HFFc6 (cell line): ENCODE measurements at regions not wholly inside any gene's neighbourhood (a gene's known extent, or its start where the extent isn't known, plus 50 kb on each side); places are given as distances from the start of the nearest gene placed in this dataset.

Experiments
- DNase-seq: peaks from one replicate; pipeline ENCODE4 v3.0.0-alpha.2; 2018
- H3K27ac Mint-ChIP-seq: 2 replicates; pipeline ENCODE4 v1.8.0; 2020; ENCODE audit warnings: mild to moderate bottlenecking, mixed read lengths
- H3K27me3 Mint-ChIP-seq: 2 replicates; pipeline ENCODE4 v1.8.0; 2021; ENCODE audit warnings: mild to moderate bottlenecking, moderate library complexity, mixed read lengths; ENCODE audit not compliant: insufficient read depth
- H3K36me3 Mint-ChIP-seq: 2 replicates; pipeline ENCODE4 v1.8.0; 2021; ENCODE audit warnings: low read depth, mixed read lengths
- H3K4me1 Mint-ChIP-seq: 2 replicates; pipeline ENCODE4 v1.8.0; 2020; ENCODE audit warnings: low read depth, mixed read lengths
- H3K4me3 Mint-ChIP-seq: 2 replicates; pipeline ENCODE4 v1.8.0; 2020; ENCODE audit warnings: mild to moderate bottlenecking, moderate library complexity, mixed read lengths
- H3K9me3 Mint-ChIP-seq: 2 replicates; pipeline ENCODE4 v1.8.0; 2020; ENCODE audit warnings: mild to moderate bottlenecking, mixed read lengths
- CTCF ChIP-seq: fragments of 200-600 bp; sonication (generic); IDR thresholded peaks from 2 replicates; pipeline ENCODE4 v1.5.0; 2021; ENCODE audit warnings: antibody characterized with exemption, mild to moderate bottlenecking

- H3K9me3 Mint-ChIP-seq, result peaks cover 27% of the 10 kb centered on the region
- no peak for DNase-seq
- no peaks in the 10 kb centered on the region for H3K4me1 Mint-ChIP-seq
- H3K36me3 Mint-ChIP-seq, result no peaks in the 10 kb centered on the region
- H3K4me3 Mint-ChIP-seq, result no peak overlapping the region
- no peak for TF ChIP-seq CTCF
- H3K27me3 Mint-ChIP-seq, result peaks cover 2% of the 10 kb centered on the region; the same call in 1 of the 2 replicates
- H3K27ac Mint-ChIP-seq, result no peak overlapping the region
Measured at GRCh38 chr1:14320518-14320917, 278.0 kb upstream of the KAZN start.

GRCh38 chr1:14320986-14321385, 277.5 kb upstream of the KAZN start:
- no peak for DNase-seq
- Mint-ChIP-seq H3K4me3 (no peak overlapping the region), H3K27ac (no peak overlapping the region), H3K27me3 (peaks cover 2% of the 10 kb centered on the region; the same call in 1 of the 2 replicates), H3K9me3 (peaks cover 30% of the 10 kb centered on the region), H3K36me3 (no peaks in the 10 kb centered on the region), H3K4me1 (no peaks in the 10 kb centered on the region)
- TF ChIP-seq CTCF, result no peak

GRCh38 chr1:14321422-14321821, 277.1 kb upstream of the KAZN start:
- no peak overlapping the region for H3K4me3 Mint-ChIP-seq
- no peak overlapping the region for H3K27ac Mint-ChIP-seq
- peaks cover 32% of the 10 kb centered on the region for H3K9me3 Mint-ChIP-seq
- peaks cover 2% of the 10 kb centered on the region; the same call in 1 of the 2 replicates for H3K27me3 Mint-ChIP-seq
- no peak for DNase-seq
- H3K4me1 Mint-ChIP-seq, result no peaks in the 10 kb centered on the region
- no peaks in the 10 kb centered on the region for H3K36me3 Mint-ChIP-seq
- TF ChIP-seq CTCF, result no peak

- TF ChIP-seq CTCF, result no peak
Measured at GRCh38 chr1:14323568-14324247, 274.8 kb upstream of the KAZN start.

GRCh38 chr1:14324248-14324630, 274.2 kb upstream of the KAZN start:
- no peaks in the 10 kb centered on the region for H3K4me1 Mint-ChIP-seq
- no peak overlapping the region for H3K4me3 Mint-ChIP-seq
- H3K36me3 Mint-ChIP-seq, result no peaks in the 10 kb centered on the region
- TF ChIP-seq CTCF, result no peak
- peaks cover 46% of the 10 kb centered on the region for H3K9me3 Mint-ChIP-seq
- no peak overlapping the region for H3K27ac Mint-ChIP-seq
- H3K27me3 Mint-ChIP-seq, result no peaks in the 10 kb centered on the region
- DNase-seq, result no peak

More at GRCh38 chr1:14323568-14324247, 274.8 kb upstream of the KAZN start:
- H3K27me3 Mint-ChIP-seq, result no peaks in the 10 kb centered on the region
- H3K4me3 Mint-ChIP-seq, result no peak overlapping the region
- H3K9me3 Mint-ChIP-seq, result peaks cover 42% of the 10 kb centered on the region
- H3K4me1 Mint-ChIP-seq, result no peaks in the 10 kb centered on the region
- H3K27ac Mint-ChIP-seq, result no peak overlapping the region
- no peak for DNase-seq
- no peaks in the 10 kb centered on the region for H3K36me3 Mint-ChIP-seq
